NB4 (cell line): ENCODE measurements at regions not wholly inside any gene's neighbourhood (a gene's known extent, or its start where the extent isn't known, plus 50 kb on each side); places are given as distances from the start of the nearest gene placed in this dataset.

Experiments
- CTCF ChIP-seq: IDR thresholded peaks from one replicate; pipeline ENCODE4 v1.5.1; 2012; ENCODE audit warnings: low read depth, low read length
- POLR2A ChIP-seq: IDR thresholded peaks from 2 replicates; pipeline ENCODE4 v1.6.1; 2011; ENCODE audit warnings: mild to moderate bottlenecking; ENCODE audit not compliant: insufficient read length; ENCODE audit errors: extremely low read depth

DNA sequence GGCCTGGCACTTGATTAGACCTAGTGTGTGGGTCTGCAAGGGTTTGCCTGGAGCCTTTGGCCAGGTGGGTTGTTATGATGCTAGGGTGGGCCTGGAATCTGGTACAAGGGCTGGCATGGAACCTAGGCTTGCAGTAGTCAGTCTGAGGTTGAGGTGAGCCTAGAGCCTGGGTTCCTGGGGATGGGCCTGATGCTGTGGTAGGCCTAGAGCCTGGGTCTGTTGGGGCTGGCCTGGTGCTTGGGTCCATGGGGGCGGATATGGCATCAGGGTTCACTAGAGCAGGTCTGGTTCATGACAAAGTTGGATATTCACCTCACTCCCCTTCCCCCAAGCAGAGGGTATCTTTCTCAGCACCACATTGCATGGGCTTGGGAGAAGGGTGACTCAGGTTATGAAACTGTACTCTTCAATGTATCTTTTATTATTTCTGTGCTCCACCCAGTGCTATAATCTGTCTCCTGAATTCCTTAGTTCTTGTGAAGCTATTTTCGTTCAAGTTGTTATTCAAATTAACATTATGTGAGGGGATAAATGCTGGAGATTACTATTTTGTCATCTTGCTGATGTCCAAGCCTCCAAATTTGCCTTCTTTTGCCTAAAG lies 274.4 kb downstream of the NFKBIZ start:
- TF ChIP-seq POLR2A: no peak
- no peak for TF ChIP-seq CTCF
